Endothelial cell of umbilical vein (primary cell): ENCODE measurements at regions not wholly inside any gene's neighbourhood (a gene's known extent, or its start where the extent isn't known, plus 50 kb on each side); places are given as distances from the start of the nearest gene placed in this dataset.

Experiments
- BruUV-seq: library from RNA; stranded (reverse); fragments of 400-500 nt; replicated peaks from 2 replicates; lab custom pipeline; 2021; lab: Mats Ljungman, UMichigan
- CTCF ChIA-PET: fragments of 300-600, 350-600 bp; sonication (Branson Sonifier 250); formaldehyde crosslinking; loops from one replicate; lab custom pipeline; 2021; ENCODE audit warnings: antibody characterized with exemption, inconsistent platforms; lab: Charles Lee
- POLR2A ChIA-PET: fragments of 300-600, 350-600 bp; sonication (Branson Sonifier 250); formaldehyde crosslinking; loops from one replicate; lab custom pipeline; 2021; ENCODE audit warnings: antibody characterized with exemption, inconsistent platforms; lab: Charles Lee
- DNase-seq: peaks from one replicate; pipeline ENCODE4 v3.0.0-alpha.2; 2011; ENCODE audit warnings: low read depth, low spot score
- FAIRE-seq: peaks from 2 replicates; lab custom pipeline; 2011; peaks lifted over from hg19 to GRCh38; lab: Jason Lieb, UNC
- H2AFZ ChIP-seq: 2 replicates; pipeline ENCODE4 v1.6.0; 2012; ENCODE audit warnings: low read depth, low read length, control low read depth, inconsistent platforms
- H3K27ac ChIP-seq: 2 replicates; pipeline ENCODE4 v1.5.1; 2011; ENCODE audit warnings: low read depth, mild to moderate bottlenecking, control low read depth, low read length, moderate library complexity; ENCODE audit not compliant: insufficient read depth
- H3K27me3 ChIP-seq, 2 experiments: 2 replicates each; pipeline versions ENCODE4 v1.6.0 to v1.6.1; 2011; ENCODE audit warnings: low read length in 2 of 2, mixed read lengths in 1 of 2; ENCODE audit not compliant: control insufficient read depth in 2 of 2, insufficient read depth in 2 of 2
- H3K36me3 ChIP-seq, 2 experiments: 2 replicates in 1 of 2; 3 replicates in 1 of 2; pipeline ENCODE4 v1.5.1; 2011; ENCODE audit warnings: low read length in 2 of 2, mild to moderate bottlenecking in 1 of 2, moderate library complexity in 1 of 2; ENCODE audit not compliant: control insufficient read depth in 2 of 2, insufficient read depth in 2 of 2; ENCODE audit errors: extremely low read depth in 1 of 2
- H3K4me1 ChIP-seq: 3 replicates; pipeline ENCODE4 v1.5.1; 2011; ENCODE audit warnings: mild to moderate bottlenecking, low read length; ENCODE audit not compliant: control insufficient read depth, insufficient read depth; ENCODE audit errors: extremely low read depth
- H3K4me2 ChIP-seq: 2 replicates; pipeline ENCODE4 v1.6.1; 2011; ENCODE audit warnings: low read length, control low read depth, mixed read lengths; ENCODE audit not compliant: insufficient read depth
- H3K4me3 ChIP-seq, 3 experiments: fragments of 200-600 bp in 1 of 3; sonication (generic), shearing (Covaris generic) in 1 of 3; replicated peaks in 1 of 3; 2 replicates each; pipeline ENCODE4 v1.5.1; 2011 to 2016; ENCODE audit warnings: control low read depth in 3 of 3, low read length in 3 of 3, mild to moderate bottlenecking in 2 of 3, inconsistent platforms in 1 of 3, low read depth in 1 of 3, moderate library complexity in 1 of 3; ENCODE audit not compliant: insufficient read depth in 1 of 3
- H3K79me2 ChIP-seq: 2 replicates; pipeline ENCODE4 v1.6.0; 2012; ENCODE audit warnings: low read length, inconsistent platforms; ENCODE audit not compliant: control insufficient read depth, insufficient read depth
- H3K9ac ChIP-seq: replicated peaks from 2 replicates; pipeline ENCODE3; 2011; ENCODE audit warnings: low read length, control low read depth; ENCODE audit not compliant: insufficient read depth; ENCODE audit errors: extremely low read depth
- H3K9me1 ChIP-seq: replicated peaks from 3 replicates; pipeline ENCODE4 v1.6.0; 2011; ENCODE audit warnings: mild to moderate bottlenecking, low read length; ENCODE audit not compliant: control insufficient read depth, insufficient read depth; ENCODE audit errors: extremely low read depth
- H3K9me3 ChIP-seq: replicated peaks from 2 replicates; pipeline ENCODE4 v1.5.1; 2012; ENCODE audit warnings: low read length, inconsistent platforms; ENCODE audit not compliant: control insufficient read depth, insufficient read depth
- H4K20me1 ChIP-seq: replicated peaks from 2 replicates; pipeline ENCODE3; 2011; ENCODE audit warnings: mild to moderate bottlenecking, low read length; ENCODE audit not compliant: control insufficient read depth, insufficient read depth; ENCODE audit errors: extremely low read depth
- EZH2 ChIP-seq: IDR thresholded peaks from 2 replicates; pipeline ENCODE4 v1.6.1; 2012; ENCODE audit warnings: borderline replicate concordance, low read depth, mild to moderate bottlenecking, moderate library complexity, low read length, inconsistent platforms; ENCODE audit not compliant: severe bottlenecking
- FOS ChIP-seq: IDR thresholded peaks from 2 replicates; pipeline ENCODE4 v1.6.1; 2011; ENCODE audit warnings: mild to moderate bottlenecking, low read length, moderate library complexity, borderline replicate concordance; ENCODE audit not compliant: insufficient read depth
- GATA2 ChIP-seq: IDR thresholded peaks from 2 replicates; pipeline ENCODE4 v1.7.0; 2011; ENCODE audit warnings: low read depth, mild to moderate bottlenecking, moderate library complexity, mixed read lengths, low read length; ENCODE audit not compliant: insufficient read length, insufficient read depth
- JUN ChIP-seq: IDR thresholded peaks from 2 replicates; pipeline ENCODE4 v1.6.1; 2011; ENCODE audit warnings: borderline replicate concordance, low read depth; ENCODE audit not compliant: insufficient read length, insufficient read depth
- MYC ChIP-seq: IDR thresholded peaks from one replicate; pipeline ENCODE4 v1.6.1; 2011; ENCODE audit warnings: mild to moderate bottlenecking, low read depth, low read length
- POLR2A ChIP-seq: IDR thresholded peaks from 2 replicates; pipeline ENCODE4 v1.6.1; 2012; ENCODE audit warnings: low read depth, mild to moderate bottlenecking, control low read depth, low read length
- POLR2AphosphoS5 ChIP-seq: IDR thresholded peaks from 2 replicates; pipeline ENCODE4 v1.6.1; 2012; ENCODE audit warnings: low read depth, mild to moderate bottlenecking, control low read depth, low read length, moderate library complexity; ENCODE audit not compliant: insufficient read depth
- dilution Hi-C: fragments of 300-500 bp; cut with MboI; formaldehyde crosslinking; loops from one replicate; pipeline ENCODE4 v1.15.0; 2019; ENCODE audit warnings: low sequenced_read_pairs; ENCODE audit not compliant: extremely low pct_ligation_motif_present
- intact Hi-C: fragments of 100-400 bp; cut with micrococcal nuclease; formaldehyde crosslinking; loops from one replicate; pipeline ENCODE4 v1.10.0; 2022
- TF ChIP-seq, protein P1 (sequence below): IDR thresholded peaks from 2 replicates; pipeline ENCODE4 v1.6.1; 2011; ENCODE audit not compliant: insufficient read depth, insufficient read length
- TF ChIP-seq, protein P2 (sequence below), 2 donors: IDR thresholded peaks; 1 replicate in 1 of 2; 2 replicates in 1 of 2; pipeline ENCODE4 v1.5.1; 2011; ENCODE audit warnings: low read length in 2 of 2, mild to moderate bottlenecking in 2 of 2, moderate library complexity in 2 of 2, control low read depth in 1 of 2, inconsistent platforms in 1 of 2, low read depth in 1 of 2; ENCODE audit not compliant: insufficient read depth in 1 of 2; ENCODE audit errors: extremely low read depth in 1 of 2

DNA sequence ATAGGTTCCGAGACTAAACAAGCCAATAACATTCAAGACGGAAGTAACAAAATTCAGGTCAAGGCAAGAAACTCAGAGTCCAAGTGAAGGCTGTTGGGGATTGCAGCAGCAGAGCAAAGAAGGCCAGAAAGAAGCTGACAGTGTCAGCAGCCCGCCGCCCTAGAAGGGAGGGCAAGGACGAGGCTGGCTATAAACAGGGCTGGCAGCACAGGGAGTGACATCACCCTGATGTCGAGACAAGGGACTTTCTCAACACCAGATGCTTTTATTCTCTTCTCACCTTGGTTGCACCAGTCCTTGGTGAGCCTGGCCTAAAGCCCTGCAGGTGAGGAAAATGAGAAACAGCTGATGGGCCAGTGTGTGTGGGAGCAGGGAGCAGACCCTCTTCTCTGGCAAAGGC lies 687.7 kb upstream of the NRP1 start:
- H3K9ac ChIP-seq: no peak overlapping the region
- H3K36me3 ChIP-seq: no peaks in the 10 kb centered on the region
- DNase-seq (no peak), FAIRE-seq (no peak)
- dilution Hi-C loops (no loop called here), intact Hi-C loops (no loop called here)
- no peaks in the 10 kb centered on the region for H4K20me1 ChIP-seq
- H3K9me3 ChIP-seq: no peaks in the 10 kb centered on the region
- H3K79me2 ChIP-seq: no peaks in the 10 kb centered on the region
- no peak overlapping the region for H3K27ac ChIP-seq
- no peaks in the 10 kb centered on the region for H3K9me1 ChIP-seq
- no peaks in the 10 kb centered on the region for H3K4me1 ChIP-seq
- no peaks in the 10 kb centered on the region for H3K27me3 ChIP-seq
- TF ChIP-seq MYC (no peak), POLR2AphosphoS5 (no peak), GATA2 (no peak), POLR2A (no peak), EZH2 (no peak), JUN (no peak), FOS (no peak)
- TF ChIP-seq, protein P1, sequence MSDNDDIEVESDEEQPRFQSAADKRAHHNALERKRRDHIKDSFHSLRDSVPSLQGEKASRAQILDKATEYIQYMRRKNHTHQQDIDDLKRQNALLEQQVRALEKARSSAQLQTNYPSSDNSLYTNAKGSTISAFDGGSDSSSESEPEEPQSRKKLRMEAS: no peak
- TF ChIP-seq, protein P2, sequence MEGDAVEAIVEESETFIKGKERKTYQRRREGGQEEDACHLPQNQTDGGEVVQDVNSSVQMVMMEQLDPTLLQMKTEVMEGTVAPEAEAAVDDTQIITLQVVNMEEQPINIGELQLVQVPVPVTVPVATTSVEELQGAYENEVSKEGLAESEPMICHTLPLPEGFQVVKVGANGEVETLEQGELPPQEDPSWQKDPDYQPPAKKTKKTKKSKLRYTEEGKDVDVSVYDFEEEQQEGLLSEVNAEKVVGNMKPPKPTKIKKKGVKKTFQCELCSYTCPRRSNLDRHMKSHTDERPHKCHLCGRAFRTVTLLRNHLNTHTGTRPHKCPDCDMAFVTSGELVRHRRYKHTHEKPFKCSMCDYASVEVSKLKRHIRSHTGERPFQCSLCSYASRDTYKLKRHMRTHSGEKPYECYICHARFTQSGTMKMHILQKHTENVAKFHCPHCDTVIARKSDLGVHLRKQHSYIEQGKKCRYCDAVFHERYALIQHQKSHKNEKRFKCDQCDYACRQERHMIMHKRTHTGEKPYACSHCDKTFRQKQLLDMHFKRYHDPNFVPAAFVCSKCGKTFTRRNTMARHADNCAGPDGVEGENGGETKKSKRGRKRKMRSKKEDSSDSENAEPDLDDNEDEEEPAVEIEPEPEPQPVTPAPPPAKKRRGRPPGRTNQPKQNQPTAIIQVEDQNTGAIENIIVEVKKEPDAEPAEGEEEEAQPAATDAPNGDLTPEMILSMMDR (IDR thresholded peaks at IDR 0.05; ENCODE audit: extremely low read depth in 1 of 2, insufficient read depth in 1 of 2, low read depth in 1 of 2, low read length in 2 of 2): no peak
- H3K4me2 ChIP-seq: no peak overlapping the region
- H3K4me3 ChIP-seq: no peak overlapping the region
- ChIA-PET CTCF (no interaction called here), POLR2A (no interaction called here)
- BruUV-seq: no TSS peak
- no peak overlapping the region for H2AFZ ChIP-seq
